ENCODE measurements at regions not wholly inside any gene's neighbourhood (a gene's known extent, or its start where the extent isn't known, plus 50 kb on each side); places are given as distances from the start of the nearest gene placed in this dataset.
"Not testable (repeated sequence)": the region's sequence is repeated elsewhere in the genome, so short reads cannot be mapped to it uniquely, and the experiment has no call there.

- no peak for DNase-seq (ENCODE audit: low spot score)
- POLR2A ChIA-PET (ENCODE audit: low non-redundant PET): no interaction called here
- CTCF ChIA-PET: interaction anchor here (0.7 kb wide), 1 partner anchor 23 kb away, joined by 4 read pairs; no protein-coding TSS in a partner anchor
- no peak for TF ChIP-seq CTCF (conservative IDR thresholded peaks at IDR 0.05; ENCODE audit: low read depth)
- no peak overlapping the region for H3K27ac ChIP-seq
Observed at GRCh38 chr5:56406221-56406620, 173.1 kb upstream of the ANKRD55 start.

GRCh38 chr5:56405116-56405908, 172.2 kb upstream of the ANKRD55 start:
- POLR2A ChIA-PET (ENCODE audit: low non-redundant PET): no interaction called here
- no peak for TF ChIP-seq CTCF (conservative IDR thresholded peaks at IDR 0.05; ENCODE audit: low read depth)
- no peak overlapping the region for H3K27ac ChIP-seq
- no peak for DNase-seq (ENCODE audit: low spot score)
- CTCF ChIA-PET: interaction anchor here (0.7 kb wide), 1 partner anchor 23 kb away, joined by 4 read pairs; no protein-coding TSS in a partner anchor

- no peak for DNase-seq (ENCODE audit: low spot score)
- POLR2A ChIA-PET (ENCODE audit: low non-redundant PET): no interaction called here
- H3K27ac ChIP-seq: no peak overlapping the region
- no peak for TF ChIP-seq CTCF (conservative IDR thresholded peaks at IDR 0.05; ENCODE audit: low read depth)
- CTCF ChIA-PET: interaction anchor here (0.5 to 0.6 kb wide), 2 partner anchors 83 to 458 kb away, joined by 3 to 4 read pairs; no protein-coding TSS in a partner anchor
Observed at GRCh38 chr5:56402266-56403220, 169.4 kb upstream of the ANKRD55 start.

- CTCF ChIA-PET; H3K27ac ChIP-seq; POLR2A ChIA-PET (ENCODE audit: low non-redundant PET); DNase-seq (ENCODE audit: low spot score): not testable (repeated sequence)
Observed at GRCh38 chr5:56397796-56398195, 164.7 kb upstream of the ANKRD55 start.

GRCh38 chr5:56396634-56397033, 163.5 kb upstream of the ANKRD55 start:
- H3K27ac ChIP-seq: no peak overlapping the region
- no peak for DNase-seq (ENCODE audit: low spot score)
- CTCF ChIA-PET: no interaction called here
- POLR2A ChIA-PET (ENCODE audit: low non-redundant PET): no interaction called here
- TF ChIP-seq CTCF (conservative IDR thresholded peaks at IDR 0.05; ENCODE audit: low read depth): no peak

GRCh38 chr5:56389261-56389660, 156.1 kb upstream of the ANKRD55 start:
- ChIA-PET POLR2A (ENCODE audit: low non-redundant PET) (no interaction called here), CTCF (no interaction called here)
- no peak for DNase-seq (ENCODE audit: low spot score)
- no peak overlapping the region for H3K27ac ChIP-seq
- no peak for TF ChIP-seq CTCF (conservative IDR thresholded peaks at IDR 0.05; ENCODE audit: low read depth)

Data from RWPE1 (cell line).